GM20000 (cell line): ENCODE measurements at regions not wholly inside any gene's neighbourhood (a gene's known extent, or its start where the extent isn't known, plus 50 kb on each side); places are given as distances from the start of the nearest gene placed in this dataset.

Experiments
- DNase-seq: peaks from one replicate; pipeline ENCODE4 v3.0.0; 2012; ENCODE audit warnings: low spot score
- TF ChIP-seq, protein P1 (sequence below): IDR thresholded peaks from 2 replicates; pipeline ENCODE4 v1.5.1; 2012; ENCODE audit warnings: mild to moderate bottlenecking, control low read depth; ENCODE audit errors: extremely low read depth, missing control alignments

DNA sequence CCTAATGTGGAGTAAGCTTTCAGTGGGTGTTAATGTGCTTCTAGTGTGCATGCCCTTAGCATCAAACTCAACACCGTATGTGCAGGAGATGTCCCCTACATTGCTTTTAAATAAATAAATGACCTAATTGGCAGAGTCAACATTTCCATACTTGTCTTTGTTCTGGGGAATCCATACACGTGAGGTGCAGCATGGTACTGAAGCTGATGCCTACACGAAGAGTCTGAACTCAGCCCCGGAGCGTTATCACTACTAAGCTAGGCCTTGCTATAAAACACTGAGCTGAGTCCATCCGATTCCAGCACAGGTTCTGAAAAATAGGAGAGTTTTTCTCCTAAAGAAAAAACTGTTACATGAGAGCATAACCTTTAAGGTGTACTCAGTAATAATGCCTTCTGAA lies 125.0 kb upstream of the DYRK2 start:
- no peak for DNase-seq
- TF ChIP-seq, protein P1, sequence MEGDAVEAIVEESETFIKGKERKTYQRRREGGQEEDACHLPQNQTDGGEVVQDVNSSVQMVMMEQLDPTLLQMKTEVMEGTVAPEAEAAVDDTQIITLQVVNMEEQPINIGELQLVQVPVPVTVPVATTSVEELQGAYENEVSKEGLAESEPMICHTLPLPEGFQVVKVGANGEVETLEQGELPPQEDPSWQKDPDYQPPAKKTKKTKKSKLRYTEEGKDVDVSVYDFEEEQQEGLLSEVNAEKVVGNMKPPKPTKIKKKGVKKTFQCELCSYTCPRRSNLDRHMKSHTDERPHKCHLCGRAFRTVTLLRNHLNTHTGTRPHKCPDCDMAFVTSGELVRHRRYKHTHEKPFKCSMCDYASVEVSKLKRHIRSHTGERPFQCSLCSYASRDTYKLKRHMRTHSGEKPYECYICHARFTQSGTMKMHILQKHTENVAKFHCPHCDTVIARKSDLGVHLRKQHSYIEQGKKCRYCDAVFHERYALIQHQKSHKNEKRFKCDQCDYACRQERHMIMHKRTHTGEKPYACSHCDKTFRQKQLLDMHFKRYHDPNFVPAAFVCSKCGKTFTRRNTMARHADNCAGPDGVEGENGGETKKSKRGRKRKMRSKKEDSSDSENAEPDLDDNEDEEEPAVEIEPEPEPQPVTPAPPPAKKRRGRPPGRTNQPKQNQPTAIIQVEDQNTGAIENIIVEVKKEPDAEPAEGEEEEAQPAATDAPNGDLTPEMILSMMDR = no peak

DNA sequence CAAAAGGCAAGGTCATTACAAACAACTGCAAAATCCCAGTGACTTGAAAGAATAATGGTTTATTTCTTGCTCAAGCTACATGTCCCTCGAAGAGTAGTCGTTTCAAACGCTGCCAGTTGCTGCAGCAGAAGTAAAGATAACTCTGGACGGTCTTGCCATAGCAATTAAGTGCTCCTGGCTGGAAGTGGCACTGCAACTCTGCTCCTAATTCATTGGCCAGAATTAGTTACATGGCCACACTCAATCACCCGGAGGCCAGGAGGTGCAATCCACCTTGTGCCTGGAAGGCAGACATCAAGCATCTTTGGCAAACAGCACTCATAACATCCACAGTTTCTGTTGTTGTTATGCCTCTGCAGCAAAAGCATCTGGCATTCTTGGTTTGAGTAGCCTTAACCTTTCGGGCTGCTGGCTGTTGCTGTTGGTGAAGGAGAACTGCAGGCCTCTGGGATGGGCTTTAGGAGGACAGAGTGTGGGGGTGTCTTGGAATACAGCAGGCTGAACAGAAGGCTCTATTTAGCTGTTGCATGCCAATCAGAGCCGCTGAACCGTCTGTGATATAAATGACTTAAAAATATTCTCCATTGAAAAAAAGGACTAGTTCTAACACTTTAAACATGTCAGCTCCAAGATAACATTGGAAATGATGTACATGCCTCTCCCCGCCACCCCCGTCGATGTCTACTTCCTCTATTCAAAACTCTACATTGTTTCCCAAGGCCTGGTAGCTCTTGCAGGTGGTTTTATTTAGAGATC lies 123.5 kb upstream of the DYRK2 start:
- TF ChIP-seq, protein P1 = no peak
- no peak for DNase-seq

DNA sequence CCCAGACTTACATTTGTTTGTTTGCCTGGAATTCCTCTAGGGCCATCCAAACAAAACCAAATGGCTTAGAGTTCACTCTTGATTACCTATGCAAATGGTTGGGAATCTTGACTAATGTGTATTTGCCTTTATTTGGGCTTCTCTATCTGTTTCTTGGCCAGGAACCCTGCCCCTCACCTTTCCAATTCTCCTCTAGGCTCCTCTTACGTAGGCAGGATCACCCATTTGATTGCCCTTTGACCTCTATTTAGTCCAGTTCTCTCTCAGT lies 123.0 kb upstream of the DYRK2 start:
- no peak for DNase-seq
- TF ChIP-seq, protein P1 = no peak

DNA sequence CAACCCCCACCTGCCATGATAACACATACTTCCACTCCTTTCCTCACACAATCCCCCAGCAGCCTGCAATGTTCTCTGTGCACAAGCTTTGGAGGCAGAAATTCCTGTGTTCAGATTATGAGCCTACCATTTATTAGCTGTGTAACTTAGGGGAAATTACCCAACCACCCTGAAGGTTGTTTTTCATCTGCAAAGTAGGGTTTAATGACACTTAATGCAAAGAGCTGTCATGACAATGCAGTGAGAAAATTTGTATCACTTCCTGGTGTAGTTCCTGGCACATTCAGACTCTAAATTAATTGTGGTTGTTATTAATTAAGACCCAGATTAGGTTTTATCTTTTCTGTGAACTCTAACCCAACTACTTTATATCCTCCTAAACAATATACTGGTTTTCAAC lies 122.4 kb upstream of the DYRK2 start:
- DNase-seq = no peak
- TF ChIP-seq, protein P1 = no peak

DNA sequence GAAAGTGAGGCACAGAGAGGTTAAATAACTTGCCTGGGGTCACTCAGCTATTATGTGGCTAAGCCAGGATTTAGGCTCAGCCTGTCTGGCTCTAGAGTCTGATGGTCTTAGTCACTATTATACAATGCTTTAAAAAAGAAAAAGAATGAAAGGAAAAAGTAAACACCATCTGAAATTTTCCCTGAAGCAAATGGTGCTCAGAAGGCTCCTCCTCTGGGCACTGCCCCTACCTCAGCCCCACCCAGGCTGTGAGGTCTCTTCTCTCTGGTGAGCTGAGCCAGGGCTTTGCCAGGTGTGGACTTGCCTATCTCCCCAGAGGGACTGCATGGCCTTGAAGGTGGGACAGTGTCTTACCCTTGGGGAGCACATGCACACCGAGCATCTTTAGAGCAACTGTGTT lies 117.5 kb upstream of the DYRK2 start:
- TF ChIP-seq, protein P1 = no peak

DNA sequence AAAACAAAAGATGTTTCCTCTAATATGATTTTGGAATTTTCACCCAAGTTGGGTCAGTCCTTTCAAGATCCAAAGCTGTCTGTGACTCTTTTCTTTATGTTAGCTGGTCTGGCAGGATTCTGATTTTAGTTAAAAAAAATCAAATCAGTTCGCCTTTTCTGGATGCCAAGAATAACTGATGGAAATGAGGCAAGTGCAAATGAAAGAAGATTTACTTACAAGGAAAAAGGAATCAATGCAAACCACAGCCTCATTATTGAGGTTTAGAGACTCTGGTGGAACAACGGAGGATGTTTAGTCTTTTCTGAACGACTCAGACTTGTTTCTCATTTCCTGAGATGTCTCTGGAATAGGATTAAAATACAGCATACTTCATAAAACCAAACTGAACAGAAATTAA lies 117.0 kb upstream of the DYRK2 start:
- no peak for DNase-seq
- TF ChIP-seq, protein P1 = no peak

More for the DNA sequence above, 117.5 kb upstream of the DYRK2 start:
- DNase-seq = no peak

DNA sequence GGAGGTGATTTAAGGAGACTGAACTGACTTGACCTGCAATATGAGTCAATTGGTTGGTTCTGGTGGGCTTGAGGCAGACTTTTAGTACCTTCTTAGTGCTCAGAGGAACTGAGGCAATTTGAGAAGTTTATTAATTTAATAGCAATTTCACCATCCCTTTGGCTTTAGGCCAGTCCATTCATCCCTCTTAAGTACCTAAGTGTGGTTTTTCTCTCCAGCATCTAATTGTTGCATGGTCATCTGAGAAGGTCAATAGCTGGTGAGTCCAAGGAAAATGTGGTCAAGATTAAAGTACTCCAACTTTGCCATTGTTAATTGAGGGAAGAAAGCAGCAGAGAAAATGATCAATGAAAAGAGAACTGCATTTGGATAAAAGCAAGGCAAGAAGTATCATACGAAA lies 115.4 kb upstream of the DYRK2 start:
- TF ChIP-seq, protein P1 = no peak
- no peak for DNase-seq
